ENCODE measurements at regions not wholly inside any gene's neighbourhood (a gene's known extent, or its start where the extent isn't known, plus 50 kb on each side); places are given as distances from the start of the nearest gene placed in this dataset.

DNA sequence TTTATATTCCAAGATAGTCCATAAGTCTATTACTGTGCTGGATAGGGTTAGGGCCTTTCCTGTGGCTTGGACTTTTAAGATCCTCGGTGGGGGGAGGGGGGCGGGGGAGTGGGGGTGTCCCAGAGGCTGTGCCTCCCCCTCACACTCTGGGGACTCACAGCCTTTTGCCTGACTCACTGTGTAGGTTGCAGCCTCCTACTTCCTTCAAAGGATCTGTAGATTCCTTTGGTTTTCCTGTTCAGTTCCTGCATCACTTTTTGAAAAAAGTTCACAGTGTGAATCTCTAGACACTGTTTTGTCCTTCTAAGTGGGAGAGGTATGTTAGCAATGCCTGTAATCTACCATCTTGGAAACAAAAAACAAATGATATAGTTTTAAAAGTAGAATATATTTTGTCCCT, 999.9 kb downstream of the GLUD2 start:
- TF ChIP-seq ZFP36 (IDR thresholded peaks at IDR 0.05; ENCODE audit: borderline replicate concordance, partially characterized antibody) (no peak), RCOR1 (IDR thresholded peaks at IDR 0.05; ENCODE audit: low read depth, low read length) (no peak), FOSL2 (IDR thresholded peaks at IDR 0.05) (no peak), FOSL2 (CRISPR knock-in tag; IDR thresholded peaks at IDR 0.05) (no peak), EP300 (IDR thresholded peaks at IDR 0.05) (no peak), RNF2 (IDR thresholded peaks at IDR 0.05; ENCODE audit: borderline replicate concordance, low read depth) (no peak), JUNB (IDR thresholded peaks at IDR 0.05) (no peak)
- TF ChIP-seq, protein P1, sequence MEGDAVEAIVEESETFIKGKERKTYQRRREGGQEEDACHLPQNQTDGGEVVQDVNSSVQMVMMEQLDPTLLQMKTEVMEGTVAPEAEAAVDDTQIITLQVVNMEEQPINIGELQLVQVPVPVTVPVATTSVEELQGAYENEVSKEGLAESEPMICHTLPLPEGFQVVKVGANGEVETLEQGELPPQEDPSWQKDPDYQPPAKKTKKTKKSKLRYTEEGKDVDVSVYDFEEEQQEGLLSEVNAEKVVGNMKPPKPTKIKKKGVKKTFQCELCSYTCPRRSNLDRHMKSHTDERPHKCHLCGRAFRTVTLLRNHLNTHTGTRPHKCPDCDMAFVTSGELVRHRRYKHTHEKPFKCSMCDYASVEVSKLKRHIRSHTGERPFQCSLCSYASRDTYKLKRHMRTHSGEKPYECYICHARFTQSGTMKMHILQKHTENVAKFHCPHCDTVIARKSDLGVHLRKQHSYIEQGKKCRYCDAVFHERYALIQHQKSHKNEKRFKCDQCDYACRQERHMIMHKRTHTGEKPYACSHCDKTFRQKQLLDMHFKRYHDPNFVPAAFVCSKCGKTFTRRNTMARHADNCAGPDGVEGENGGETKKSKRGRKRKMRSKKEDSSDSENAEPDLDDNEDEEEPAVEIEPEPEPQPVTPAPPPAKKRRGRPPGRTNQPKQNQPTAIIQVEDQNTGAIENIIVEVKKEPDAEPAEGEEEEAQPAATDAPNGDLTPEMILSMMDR (IDR thresholded peaks at IDR 0.05) = no peak
